Liver (tissue), 8 donors: ENCODE measurements at regions not wholly inside any gene's neighbourhood (a gene's known extent, or its start where the extent isn't known, plus 50 kb on each side); places are given as distances from the start of the nearest gene placed in this dataset.

Experiments used
- DNase-seq: peaks from one replicate; pipeline ENCODE4 v3.0.0-alpha.2; 2017; ENCODE audit warnings: low spot score
- H3K27ac ChIP-seq, 2 donors: one replicate each; pipeline ENCODE4 v1.7.0; 2013; ENCODE audit warnings: inconsistent platforms in 2 of 2, low read length in 2 of 2, control low read depth in 1 of 2, low read depth in 1 of 2, mild to moderate bottlenecking in 1 of 2
- H3K27me3 ChIP-seq, 4 donors: one replicate each; pipeline versions ENCODE4 v1.6.1 to v1.7.0; 2013; ENCODE audit warnings: low read length in 3 of 4, inconsistent platforms in 1 of 4, mild to moderate bottlenecking in 1 of 4, moderate library complexity in 1 of 4; ENCODE audit not compliant: control insufficient read depth in 4 of 4, insufficient read depth in 4 of 4
- H3K36me3 ChIP-seq, 4 donors: one replicate each; pipeline versions ENCODE4 v1.6.1 to v1.7.0; 2013; ENCODE audit warnings: low read length in 3 of 4, mild to moderate bottlenecking in 3 of 4, low read depth in 1 of 4, moderate library complexity in 1 of 4; ENCODE audit not compliant: control insufficient read depth in 4 of 4, insufficient read depth in 3 of 4
- H3K4me1 ChIP-seq, 4 donors: one replicate each; pipeline versions ENCODE4 v1.6.1 to v1.7.0; 2013; ENCODE audit warnings: low read length in 3 of 4, mild to moderate bottlenecking in 3 of 4, moderate library complexity in 1 of 4; ENCODE audit not compliant: control insufficient read depth in 4 of 4, insufficient read depth in 4 of 4
- H3K4me3 ChIP-seq, 3 donors: one replicate each; pipeline versions ENCODE4 v1.6.1 to v1.7.0; 2013; ENCODE audit warnings: low read length in 3 of 3, control low read depth in 1 of 3, low read depth in 1 of 3, mild to moderate bottlenecking in 1 of 3
- H3K9ac ChIP-seq, 2 donors: one replicate each; pipeline ENCODE4 v1.7.0; 2013; ENCODE audit warnings: low read length in 2 of 2, mild to moderate bottlenecking in 2 of 2, moderate library complexity in 2 of 2, control low read depth in 1 of 2, low read depth in 1 of 2
- H3K9me3 ChIP-seq, 4 donors: one replicate each; pipeline versions ENCODE4 v1.6.1 to v1.7.0; 2013; ENCODE audit warnings: low read length in 3 of 4; ENCODE audit not compliant: control insufficient read depth in 4 of 4
- EGR1 ChIP-seq, 2 donors: IDR thresholded peaks; 2 replicates each; pipeline ENCODE4 v1.6.1; 2016 to 2018; ENCODE audit warnings: antibody characterized with exemption in 2 of 2, low read depth in 2 of 2
- FOXA1 ChIP-seq: IDR thresholded peaks from 2 replicates; pipeline ENCODE4 v1.6.1; 2016; ENCODE audit warnings: antibody characterized with exemption
- FOXA2 ChIP-seq: IDR thresholded peaks from 2 replicates; pipeline ENCODE4 v1.6.1; 2016; ENCODE audit warnings: antibody characterized with exemption
- GABPA ChIP-seq, 2 donors: IDR thresholded peaks in 1 of 2; conservative IDR thresholded peaks in 1 of 2; 2 replicates each; pipeline ENCODE4 v1.6.1; 2016; ENCODE audit warnings: antibody characterized with exemption in 2 of 2, mild to moderate bottlenecking in 1 of 2, moderate library complexity in 1 of 2
- HNF4A ChIP-seq, 2 donors: conservative IDR thresholded peaks; 2 replicates each; pipeline ENCODE4 v1.6.1; 2016; ENCODE audit warnings: antibody characterized with exemption in 2 of 2, mild to moderate bottlenecking in 2 of 2
- HNF4G ChIP-seq: IDR thresholded peaks from 2 replicates; pipeline ENCODE4 v1.6.1; 2016; ENCODE audit warnings: antibody characterized with exemption
- JUND ChIP-seq, 2 donors: IDR thresholded peaks; 2 replicates each; pipeline ENCODE4 v1.6.1; 2016; ENCODE audit warnings: antibody characterized with exemption in 2 of 2
- NR2F2 ChIP-seq: IDR thresholded peaks from 2 replicates; pipeline ENCODE4 v1.6.1; 2016; ENCODE audit warnings: antibody characterized with exemption
- RAD21 ChIP-seq, 2 donors: IDR thresholded peaks; 2 replicates each; pipeline ENCODE4 v1.6.1; 2016; ENCODE audit warnings: antibody characterized with exemption in 2 of 2, mild to moderate bottlenecking in 2 of 2
- RXRA ChIP-seq, 2 donors: IDR thresholded peaks; 2 replicates each; pipeline ENCODE4 v1.6.1; 2017 to 2018; ENCODE audit warnings: antibody characterized with exemption in 2 of 2, mild to moderate bottlenecking in 1 of 2
- SP1 ChIP-seq: IDR thresholded peaks from 2 replicates; pipeline ENCODE4 v1.6.1; 2018; ENCODE audit warnings: antibody characterized with exemption, mild to moderate bottlenecking
- TAF1 ChIP-seq: conservative IDR thresholded peaks from 2 replicates; pipeline ENCODE4 v1.6.1; 2016; ENCODE audit warnings: antibody characterized with exemption, mild to moderate bottlenecking
- YY1 ChIP-seq: IDR thresholded peaks from 2 replicates; pipeline ENCODE4 v1.6.1; 2016; ENCODE audit warnings: antibody characterized with exemption, mild to moderate bottlenecking
- ZBTB33 ChIP-seq: IDR thresholded peaks from 2 replicates; pipeline ENCODE4 v1.6.1; 2016; ENCODE audit warnings: antibody characterized with exemption
- WGBS: extraction: QIAGEN DNeasy Blood & Tissue Kit; methylation state at CpG from one replicate; pipeline ENCODE4 v1.1.7; 2013; 5-methylcytosine and 5-hydroxymethylcytosine counted together
- TF ChIP-seq, protein P1 (sequence below): IDR thresholded peaks from 2 replicates; pipeline ENCODE4 v1.6.1; 2016; ENCODE audit warnings: antibody characterized with exemption, mild to moderate bottlenecking
- TF ChIP-seq, protein P2 (sequence below): IDR thresholded peaks from 2 replicates; pipeline ENCODE4 v1.6.1; 2016; ENCODE audit warnings: antibody characterized with exemption
- TF ChIP-seq, protein P3 (sequence below): fragments of 150-350 bp; IDR thresholded peaks from 2 replicates; pipeline ENCODE4 v1.5.1; 2017; ENCODE audit warnings: improper control_type of control experiment, low read depth, low read length; ENCODE audit not compliant: missing input control
- TF ChIP-seq, protein P4 (sequence below): IDR thresholded peaks from 2 replicates; pipeline ENCODE4 v1.6.1; 2016; ENCODE audit warnings: antibody characterized with exemption
- donor health status: healthy.
- donor health status: healthy.
- donor health status: healthy.
- donor health status: healthy.
- donor health status: healthy.

DNA sequence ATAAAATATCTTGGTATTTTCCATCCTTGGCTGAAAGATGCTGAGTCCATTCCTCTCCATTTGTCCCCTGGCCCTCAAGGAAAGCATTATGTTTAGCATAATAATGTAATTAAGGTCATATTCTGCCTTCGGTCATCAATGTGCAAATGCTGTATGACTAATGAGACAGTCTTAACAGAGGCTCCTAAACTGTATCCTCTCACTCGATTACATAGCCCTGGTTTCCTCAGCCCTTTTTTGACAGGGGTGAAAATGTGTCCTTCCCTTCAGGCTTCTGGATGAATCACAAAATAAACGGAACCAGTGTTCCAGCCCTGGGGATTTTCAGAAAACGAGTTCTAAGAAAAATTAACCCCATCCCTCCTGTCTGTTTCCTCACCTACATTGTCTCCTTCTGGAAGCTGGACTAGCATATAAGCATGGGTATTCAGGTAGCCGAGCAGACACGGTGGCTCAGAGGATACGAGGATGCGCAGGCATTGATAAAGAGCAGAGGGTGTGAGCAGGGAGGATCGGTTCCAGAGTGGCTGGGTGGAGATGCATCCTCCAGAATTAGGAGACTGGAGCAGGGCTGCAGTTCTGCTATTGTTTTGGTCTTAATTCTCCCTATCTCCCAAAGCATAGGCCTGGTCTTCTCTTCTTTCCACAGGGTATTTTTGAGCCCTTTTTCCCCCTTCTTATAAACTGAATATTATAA, 742.9 kb downstream of the TLR4 start:
- H3K27me3 ChIP-seq: no peaks in the 10 kb centered on the region
- no peak overlapping the region for H3K27ac ChIP-seq
- H3K4me1 ChIP-seq: no peaks in the 10 kb centered on the region
- H3K9me3 ChIP-seq: no peaks in the 10 kb centered on the region
- no peak overlapping the region for H3K9ac ChIP-seq
- no peak overlapping the region for H3K4me3 ChIP-seq
- TF ChIP-seq RAD21 (IDR thresholded peaks at IDR 0.05): no peak
- no peak for TF ChIP-seq GABPA (IDR thresholded peaks at IDR 0.05 in 1 of 2, conservative IDR thresholded peaks at IDR 0.05 in 1 of 2)
- no peak for TF ChIP-seq RXRA (IDR thresholded peaks at IDR 0.05)
- no peak for TF ChIP-seq FOXA2
- TF ChIP-seq HNF4A (conservative IDR thresholded peaks at IDR 0.05): no peak
- TF ChIP-seq YY1: no peak
- TF ChIP-seq, protein P1, sequence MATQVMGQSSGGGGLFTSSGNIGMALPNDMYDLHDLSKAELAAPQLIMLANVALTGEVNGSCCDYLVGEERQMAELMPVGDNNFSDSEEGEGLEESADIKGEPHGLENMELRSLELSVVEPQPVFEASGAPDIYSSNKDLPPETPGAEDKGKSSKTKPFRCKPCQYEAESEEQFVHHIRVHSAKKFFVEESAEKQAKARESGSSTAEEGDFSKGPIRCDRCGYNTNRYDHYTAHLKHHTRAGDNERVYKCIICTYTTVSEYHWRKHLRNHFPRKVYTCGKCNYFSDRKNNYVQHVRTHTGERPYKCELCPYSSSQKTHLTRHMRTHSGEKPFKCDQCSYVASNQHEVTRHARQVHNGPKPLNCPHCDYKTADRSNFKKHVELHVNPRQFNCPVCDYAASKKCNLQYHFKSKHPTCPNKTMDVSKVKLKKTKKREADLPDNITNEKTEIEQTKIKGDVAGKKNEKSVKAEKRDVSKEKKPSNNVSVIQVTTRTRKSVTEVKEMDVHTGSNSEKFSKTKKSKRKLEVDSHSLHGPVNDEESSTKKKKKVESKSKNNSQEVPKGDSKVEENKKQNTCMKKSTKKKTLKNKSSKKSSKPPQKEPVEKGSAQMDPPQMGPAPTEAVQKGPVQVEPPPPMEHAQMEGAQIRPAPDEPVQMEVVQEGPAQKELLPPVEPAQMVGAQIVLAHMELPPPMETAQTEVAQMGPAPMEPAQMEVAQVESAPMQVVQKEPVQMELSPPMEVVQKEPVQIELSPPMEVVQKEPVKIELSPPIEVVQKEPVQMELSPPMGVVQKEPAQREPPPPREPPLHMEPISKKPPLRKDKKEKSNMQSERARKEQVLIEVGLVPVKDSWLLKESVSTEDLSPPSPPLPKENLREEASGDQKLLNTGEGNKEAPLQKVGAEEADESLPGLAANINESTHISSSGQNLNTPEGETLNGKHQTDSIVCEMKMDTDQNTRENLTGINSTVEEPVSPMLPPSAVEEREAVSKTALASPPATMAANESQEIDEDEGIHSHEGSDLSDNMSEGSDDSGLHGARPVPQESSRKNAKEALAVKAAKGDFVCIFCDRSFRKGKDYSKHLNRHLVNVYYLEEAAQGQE: no peak
- no peak for TF ChIP-seq JUND (IDR thresholded peaks at IDR 0.05)
- no peak for TF ChIP-seq HNF4G
- TF ChIP-seq, protein P2, sequence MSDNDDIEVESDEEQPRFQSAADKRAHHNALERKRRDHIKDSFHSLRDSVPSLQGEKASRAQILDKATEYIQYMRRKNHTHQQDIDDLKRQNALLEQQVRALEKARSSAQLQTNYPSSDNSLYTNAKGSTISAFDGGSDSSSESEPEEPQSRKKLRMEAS: no peak
- TF ChIP-seq NR2F2: no peak
- no peak for TF ChIP-seq ZBTB33
- TF ChIP-seq, protein P3, sequence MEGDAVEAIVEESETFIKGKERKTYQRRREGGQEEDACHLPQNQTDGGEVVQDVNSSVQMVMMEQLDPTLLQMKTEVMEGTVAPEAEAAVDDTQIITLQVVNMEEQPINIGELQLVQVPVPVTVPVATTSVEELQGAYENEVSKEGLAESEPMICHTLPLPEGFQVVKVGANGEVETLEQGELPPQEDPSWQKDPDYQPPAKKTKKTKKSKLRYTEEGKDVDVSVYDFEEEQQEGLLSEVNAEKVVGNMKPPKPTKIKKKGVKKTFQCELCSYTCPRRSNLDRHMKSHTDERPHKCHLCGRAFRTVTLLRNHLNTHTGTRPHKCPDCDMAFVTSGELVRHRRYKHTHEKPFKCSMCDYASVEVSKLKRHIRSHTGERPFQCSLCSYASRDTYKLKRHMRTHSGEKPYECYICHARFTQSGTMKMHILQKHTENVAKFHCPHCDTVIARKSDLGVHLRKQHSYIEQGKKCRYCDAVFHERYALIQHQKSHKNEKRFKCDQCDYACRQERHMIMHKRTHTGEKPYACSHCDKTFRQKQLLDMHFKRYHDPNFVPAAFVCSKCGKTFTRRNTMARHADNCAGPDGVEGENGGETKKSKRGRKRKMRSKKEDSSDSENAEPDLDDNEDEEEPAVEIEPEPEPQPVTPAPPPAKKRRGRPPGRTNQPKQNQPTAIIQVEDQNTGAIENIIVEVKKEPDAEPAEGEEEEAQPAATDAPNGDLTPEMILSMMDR: no peak
- no peak for TF ChIP-seq FOXA1
- no peak for TF ChIP-seq EGR1 (IDR thresholded peaks at IDR 0.05; ENCODE audit: low read depth in 2 of 2)
- TF ChIP-seq, protein P4, sequence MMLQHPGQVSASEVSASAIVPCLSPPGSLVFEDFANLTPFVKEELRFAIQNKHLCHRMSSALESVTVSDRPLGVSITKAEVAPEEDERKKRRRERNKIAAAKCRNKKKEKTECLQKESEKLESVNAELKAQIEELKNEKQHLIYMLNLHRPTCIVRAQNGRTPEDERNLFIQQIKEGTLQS: no peak
- no peak for TF ChIP-seq TAF1
- TF ChIP-seq SP1: no peak
- WGBS: 59% methylated on average over 9 of the region's 9 CpGs
- no peak for DNase-seq
- no peaks in the 10 kb centered on the region for H3K36me3 ChIP-seq
